ENCODE measurements at regions not wholly inside any gene's neighbourhood (a gene's known extent, or its start where the extent isn't known, plus 50 kb on each side); places are given as distances from the start of the nearest gene placed in this dataset.

DNA sequence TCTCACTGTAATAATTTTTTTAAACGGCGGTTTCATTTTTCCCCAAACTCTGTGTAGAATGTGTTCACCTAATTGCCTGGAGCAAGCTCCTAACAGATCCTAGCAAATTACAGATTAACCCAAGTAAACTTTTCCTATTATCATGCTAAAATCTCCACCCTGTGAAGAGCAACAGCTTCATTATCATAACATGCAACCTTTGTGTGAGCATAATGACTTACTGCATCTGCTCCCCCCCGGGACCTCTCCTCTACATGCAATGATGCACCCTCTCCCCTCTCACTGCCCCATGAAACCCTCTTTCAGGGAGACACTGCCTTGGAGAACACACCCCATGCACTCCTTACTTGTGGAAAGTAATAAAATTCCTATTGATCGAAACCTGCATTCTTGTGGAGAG is 717.0 kb upstream of the TMPRSS15 start:
- Histone ChIP-seq H3K36me3 (ENCODE audit: low read depth) (no peaks in the 10 kb centered on the region), H3K4me3 (no peak overlapping the region), H3K4me1 (ENCODE audit: low read depth) (no peaks in the 10 kb centered on the region), H3K9me3 (peaks cover 4% of the 10 kb centered on the region)
- intact Hi-C loops (cut with DNase I, micrococcal nuclease), result no loop called here
- TF ChIP-seq, protein P1, sequence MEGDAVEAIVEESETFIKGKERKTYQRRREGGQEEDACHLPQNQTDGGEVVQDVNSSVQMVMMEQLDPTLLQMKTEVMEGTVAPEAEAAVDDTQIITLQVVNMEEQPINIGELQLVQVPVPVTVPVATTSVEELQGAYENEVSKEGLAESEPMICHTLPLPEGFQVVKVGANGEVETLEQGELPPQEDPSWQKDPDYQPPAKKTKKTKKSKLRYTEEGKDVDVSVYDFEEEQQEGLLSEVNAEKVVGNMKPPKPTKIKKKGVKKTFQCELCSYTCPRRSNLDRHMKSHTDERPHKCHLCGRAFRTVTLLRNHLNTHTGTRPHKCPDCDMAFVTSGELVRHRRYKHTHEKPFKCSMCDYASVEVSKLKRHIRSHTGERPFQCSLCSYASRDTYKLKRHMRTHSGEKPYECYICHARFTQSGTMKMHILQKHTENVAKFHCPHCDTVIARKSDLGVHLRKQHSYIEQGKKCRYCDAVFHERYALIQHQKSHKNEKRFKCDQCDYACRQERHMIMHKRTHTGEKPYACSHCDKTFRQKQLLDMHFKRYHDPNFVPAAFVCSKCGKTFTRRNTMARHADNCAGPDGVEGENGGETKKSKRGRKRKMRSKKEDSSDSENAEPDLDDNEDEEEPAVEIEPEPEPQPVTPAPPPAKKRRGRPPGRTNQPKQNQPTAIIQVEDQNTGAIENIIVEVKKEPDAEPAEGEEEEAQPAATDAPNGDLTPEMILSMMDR (IDR thresholded peaks at IDR 0.05), result no peak
- no peak for ATAC-seq
- DNase-seq, result no peak

DNA sequence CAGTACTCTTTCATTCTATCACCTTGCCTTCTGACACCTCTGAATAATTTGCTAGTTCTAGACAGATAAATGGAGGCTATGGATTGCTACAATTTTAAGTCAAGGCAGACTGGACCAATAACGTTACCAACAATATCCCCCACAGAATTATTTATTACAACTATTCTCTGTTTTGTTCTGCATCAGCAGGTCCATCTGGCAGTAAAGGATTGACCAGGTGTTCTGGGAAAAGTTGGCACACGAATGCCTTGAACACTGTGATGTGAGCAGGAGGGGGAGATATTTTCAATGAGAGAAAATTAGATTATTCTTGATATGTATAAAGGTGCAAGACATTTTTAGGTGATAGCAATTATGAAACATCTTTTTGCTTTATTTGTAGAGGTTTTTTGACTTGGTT is 718.8 kb upstream of the TMPRSS15 start:
- H3K36me3 ChIP-seq (ENCODE audit: low read depth), result no peaks in the 10 kb centered on the region
- H3K4me3 ChIP-seq, result no peak overlapping the region
- DNase-seq (no peak), ATAC-seq (no peak)
- TF ChIP-seq, protein P1 (IDR thresholded peaks at IDR 0.05), result no peak
- intact Hi-C loops (cut with DNase I, micrococcal nuclease), result no loop called here
- H3K4me1 ChIP-seq (ENCODE audit: low read depth), result no peaks in the 10 kb centered on the region
- peaks cover 4% of the 10 kb centered on the region for H3K9me3 ChIP-seq

DNA sequence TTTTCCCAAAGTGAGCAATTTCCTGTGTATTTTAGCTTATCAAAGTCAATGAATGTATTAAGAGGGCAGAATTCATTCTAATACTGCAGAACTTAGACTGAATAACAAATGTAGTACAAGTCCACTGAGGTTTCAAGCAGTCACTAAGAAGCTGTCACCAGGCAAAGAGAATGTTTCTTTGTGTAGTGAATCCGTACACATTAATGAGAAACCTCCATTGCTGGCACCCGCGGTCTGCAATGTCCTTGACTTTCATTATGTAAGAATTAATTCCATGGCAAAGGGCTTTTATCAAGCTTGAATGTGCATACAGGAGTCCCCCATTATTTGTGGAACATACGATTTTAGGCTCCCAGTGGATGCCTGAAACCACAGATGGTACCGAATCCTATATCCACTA is 719.5 kb upstream of the TMPRSS15 start:
- H3K4me1 ChIP-seq (ENCODE audit: low read depth), result no peaks in the 10 kb centered on the region
- DNase-seq (no peak), ATAC-seq (no peak)
- no peak overlapping the region for H3K4me3 ChIP-seq
- TF ChIP-seq, protein P1 (IDR thresholded peaks at IDR 0.05), result no peak
- H3K9me3 ChIP-seq, result peaks cover 7% of the 10 kb centered on the region
- H3K36me3 ChIP-seq (ENCODE audit: low read depth), result no peaks in the 10 kb centered on the region
- intact Hi-C loops (cut with DNase I, micrococcal nuclease), result no loop called here

DNA sequence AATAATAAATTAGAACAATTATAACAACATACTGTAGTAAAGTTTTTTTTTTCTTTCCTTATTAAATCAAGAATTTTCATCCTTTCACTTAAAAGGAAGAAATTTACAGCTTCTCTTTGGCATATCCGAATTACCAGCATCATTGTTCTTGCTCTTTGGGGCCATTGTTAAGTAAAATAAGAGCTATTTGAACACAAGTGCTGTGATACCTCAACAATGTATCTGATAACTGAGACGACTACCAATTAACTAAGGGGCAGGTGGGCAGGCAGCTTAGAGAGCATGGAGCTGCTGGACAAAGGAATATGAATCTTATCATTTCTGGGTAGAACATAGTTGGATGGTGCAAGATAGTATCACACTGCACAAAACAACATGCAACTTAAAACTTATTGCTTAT is 719.9 kb upstream of the TMPRSS15 start:
- TF ChIP-seq, protein P1 (IDR thresholded peaks at IDR 0.05), result no peak
- Histone ChIP-seq H3K4me3 (no peak overlapping the region), H3K4me1 (ENCODE audit: low read depth) (no peaks in the 10 kb centered on the region), H3K9me3 (peaks cover 7% of the 10 kb centered on the region), H3K36me3 (ENCODE audit: low read depth) (no peaks in the 10 kb centered on the region)
- no peak for DNase-seq
- no peak for ATAC-seq
- intact Hi-C loops (cut with DNase I, micrococcal nuclease), result no loop called here

DNA sequence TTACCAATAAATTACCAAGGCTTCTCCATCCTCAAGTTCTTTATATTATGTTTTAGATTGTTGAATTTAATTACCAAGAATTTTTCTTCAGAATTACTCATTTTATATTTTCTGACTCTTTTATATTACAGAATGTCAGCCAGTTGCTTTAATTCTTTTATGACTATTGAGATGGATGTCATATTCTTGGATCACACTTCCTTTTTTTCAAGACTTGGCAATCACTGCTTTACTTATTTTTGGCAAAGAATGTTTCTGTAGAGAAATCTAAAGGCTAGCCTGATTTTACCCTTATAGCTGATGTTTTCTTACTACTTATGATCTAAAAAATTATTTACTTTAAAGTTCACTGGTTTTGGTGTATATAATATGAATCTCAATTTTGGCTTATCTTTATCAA is 721.1 kb upstream of the TMPRSS15 start:
- ATAC-seq, result no peak
- intact Hi-C loops (cut with DNase I, micrococcal nuclease), result no loop called here
- H3K9me3 ChIP-seq, result peaks cover 7% of the 10 kb centered on the region

More for the DNA sequence above, 721.1 kb upstream of the TMPRSS15 start:
- TF ChIP-seq, protein P1 (IDR thresholded peaks at IDR 0.05), result no peak
- Histone ChIP-seq H3K36me3 (ENCODE audit: low read depth) (no peaks in the 10 kb centered on the region), H3K4me3 (no peak overlapping the region), H3K4me1 (ENCODE audit: low read depth) (no peaks in the 10 kb centered on the region)
- DNase-seq, result no peak
